ENCODE measurements at regions not wholly inside any gene's neighbourhood (a gene's known extent, or its start where the extent isn't known, plus 50 kb on each side); places are given as distances from the start of the nearest gene placed in this dataset.

GRCh38 chr10:123537188-123537961 is 128.8 kb upstream of the GPR26 start:
- no peak for DNase-seq
- WGBS, 2 donors = 58 to 75% methylated on average over 6 of the region's 6 CpGs
- intact Hi-C loops (cut with DNase I) = no loop called here

GRCh38 chr10:123538401-123539320 is 127.5 kb upstream of the GPR26 start:
- H3K4me1 ChIP-seq = no peaks in the 10 kb centered on the region
- intact Hi-C loops (cut with DNase I) = no loop called here
- 50 to 59% methylated on average over 11 of the region's 12 CpGs for WGBS, 2 donors
- TF ChIP-seq POLR2A (IDR thresholded peaks at IDR 0.05) (no peak), CTCF (IDR thresholded peaks at IDR 0.05) (no peak)
- DNase-seq = no peak
- no peaks in the 10 kb centered on the region for H3K9me3 ChIP-seq
- H3K4me3 ChIP-seq = no peak overlapping the region
- no peaks in the 10 kb centered on the region for H3K36me3 ChIP-seq
- H3K27me3 ChIP-seq = peaks cover 0 to 17% (median 0%) of the 10 kb centered on the region in 4 donors
- H3K27ac ChIP-seq = no peak overlapping the region

More at GRCh38 chr10:123537188-123537961, 128.8 kb upstream of the GPR26 start:
- no peak overlapping the region for H3K4me3 ChIP-seq
- no peaks in the 10 kb centered on the region for H3K36me3 ChIP-seq
- H3K27me3 ChIP-seq = peaks cover 0 to 18% (median 0%) of the 10 kb centered on the region in 4 donors
- no peaks in the 10 kb centered on the region for H3K4me1 ChIP-seq
- H3K27ac ChIP-seq = no peak overlapping the region
- H3K9me3 ChIP-seq = no peaks in the 10 kb centered on the region
- TF ChIP-seq POLR2A (IDR thresholded peaks at IDR 0.05) = no peak
- no peak for TF ChIP-seq CTCF (IDR thresholded peaks at IDR 0.05)

GRCh38 chr10:123544986-123545385 is 121.2 kb upstream of the GPR26 start:
- H3K36me3 ChIP-seq = no peaks in the 10 kb centered on the region
- H3K9me3 ChIP-seq = no peaks in the 10 kb centered on the region
- DNase-seq = no peak
- H3K27ac ChIP-seq = no peak overlapping the region
- no peak overlapping the region for H3K4me3 ChIP-seq
- intact Hi-C loops (cut with DNase I) = no loop called here
- WGBS, 2 donors = 63 to 85% methylated on average over 3 of the region's 3 CpGs
- TF ChIP-seq CTCF (IDR thresholded peaks at IDR 0.05) (no peak), POLR2A (IDR thresholded peaks at IDR 0.05) (no peak)
- no peaks in the 10 kb centered on the region for H3K4me1 ChIP-seq
- peaks cover 0 to 38% (median 0%) of the 10 kb centered on the region in 4 donors for H3K27me3 ChIP-seq

GRCh38 chr10:123548770-123549169 is 117.4 kb upstream of the GPR26 start:
- Histone ChIP-seq H3K9me3 (no peaks in the 10 kb centered on the region), H3K27me3 (peaks cover 0 to 63% (median 0%) of the 10 kb centered on the region in 4 donors), H3K27ac (no peak overlapping the region), H3K4me1 (no peaks in the 10 kb centered on the region), H3K4me3 (no peak overlapping the region), H3K36me3 (no peaks in the 10 kb centered on the region)
- no peak for TF ChIP-seq POLR2A (IDR thresholded peaks at IDR 0.05)
- no peak for TF ChIP-seq CTCF (IDR thresholded peaks at IDR 0.05)
- intact Hi-C loops (cut with DNase I) = no loop called here
- no peak for DNase-seq
- 84 to 86% methylated on average over 2 of the region's 2 CpGs for WGBS, 2 donors

All from esophagus squamous epithelium (tissue), 5 donors.